Fibroblast of skin of scalp (primary cell): ENCODE measurements at regions not wholly inside any gene's neighbourhood (a gene's known extent, or its start where the extent isn't known, plus 50 kb on each side); places are given as distances from the start of the nearest gene placed in this dataset.
"Not testable (repeated sequence)": the region's sequence is repeated elsewhere in the genome, so short reads cannot be mapped to it uniquely, and the experiment has no call there.

Experiments
- DNase-seq: peaks from one replicate; pipeline ENCODE4 v3.0.0-alpha.2; 2013

DNA sequence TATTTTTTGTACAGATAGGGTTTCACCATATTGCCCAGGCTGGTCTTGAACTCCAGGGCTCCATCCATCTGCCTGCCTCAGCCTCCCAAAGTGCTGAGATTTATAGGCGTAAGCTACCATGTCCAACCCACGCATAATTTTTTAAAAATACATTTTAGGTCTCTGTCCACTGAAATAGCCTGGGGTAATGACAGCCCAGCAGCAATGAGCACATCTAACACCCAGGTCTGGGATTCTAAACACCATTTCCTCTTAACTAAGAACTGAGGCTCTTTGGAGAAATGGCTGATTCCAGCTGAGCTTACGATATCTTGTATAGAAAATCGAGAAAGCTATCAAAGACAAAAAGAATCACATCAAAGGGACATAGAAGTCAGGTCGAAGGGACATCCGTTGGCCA lies 245.3 kb downstream of the PARN start:
- no peak for DNase-seq

DNA sequence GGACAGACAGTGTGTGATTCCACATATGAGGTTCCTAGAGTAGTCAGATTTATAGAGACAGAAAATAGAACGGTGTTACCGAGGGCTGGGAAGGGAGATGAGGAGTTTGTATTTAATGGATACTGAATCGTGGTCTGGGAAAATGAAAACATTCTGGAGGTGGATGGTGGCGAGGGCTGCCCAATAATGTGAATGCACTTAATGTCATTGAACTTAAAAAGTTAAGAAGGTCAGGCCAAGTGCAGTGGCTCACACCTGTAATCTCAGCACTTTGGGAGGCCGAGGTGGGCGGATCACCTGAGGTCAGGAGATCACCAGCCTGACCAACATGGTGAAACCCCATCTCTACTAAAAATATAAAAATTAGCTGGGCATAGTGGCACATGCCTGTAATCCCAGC lies 246.2 kb downstream of the PARN start:
- DNase-seq, result not testable (repeated sequence)

DNA sequence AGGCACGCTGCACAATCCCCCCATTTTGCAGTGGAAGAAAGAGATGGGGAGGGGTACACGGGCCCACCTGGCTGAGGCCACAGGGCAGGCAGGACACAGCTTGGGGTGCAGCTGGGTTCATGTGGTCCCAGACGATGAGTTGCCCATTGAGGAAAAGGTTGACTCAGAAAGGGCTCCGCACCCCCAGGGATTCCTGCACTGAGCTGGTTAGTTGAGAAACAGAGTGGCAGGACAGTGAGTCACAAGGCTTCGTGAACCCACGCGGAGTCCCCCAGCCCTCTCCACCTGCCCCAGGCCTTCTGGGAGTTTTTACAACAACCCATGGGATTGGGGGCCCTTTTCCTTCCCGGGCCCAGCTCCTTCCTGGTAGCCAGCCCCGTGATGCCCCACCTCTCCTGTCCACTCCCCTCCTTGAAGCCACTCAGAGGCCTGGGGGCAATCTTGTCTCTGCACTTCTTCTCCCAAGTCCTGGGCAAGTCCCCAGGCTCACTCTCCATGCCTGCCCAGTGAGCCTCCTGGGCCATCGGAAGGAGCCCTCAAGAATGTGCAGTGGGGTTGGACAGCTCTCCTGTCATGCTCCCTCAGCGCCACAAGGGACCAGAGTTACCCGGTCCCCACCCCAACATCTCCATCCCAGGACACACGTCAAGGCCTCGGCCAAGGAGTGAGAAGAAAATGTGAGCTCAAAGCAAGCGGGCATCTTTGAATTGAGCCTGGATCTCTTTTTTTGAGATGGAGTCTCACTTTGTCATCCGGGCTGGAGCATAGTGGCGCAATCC lies 251.2 kb downstream of the PARN start:
- DNase-seq, result peak; percentile 78

DNA sequence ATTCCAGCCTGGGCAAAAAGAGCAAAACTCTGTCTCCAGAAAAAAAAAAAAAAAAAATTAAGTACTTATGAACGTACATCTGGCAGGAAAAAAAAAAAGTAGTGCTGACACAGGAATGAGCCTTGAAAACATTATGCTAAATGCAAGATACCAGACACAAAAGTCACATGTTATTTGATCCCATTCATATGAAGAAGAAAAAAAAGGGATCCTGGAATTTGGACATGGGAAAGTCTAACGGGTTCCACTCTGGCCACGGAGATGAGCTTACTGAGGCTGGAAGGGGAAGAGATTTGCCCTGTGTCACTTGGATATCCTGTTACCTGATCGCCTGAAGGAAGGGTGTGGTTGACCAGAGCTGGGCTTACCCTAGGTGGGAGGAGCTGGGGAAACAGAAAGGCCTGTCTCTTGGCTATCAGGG lies 251.9 kb downstream of the PARN start:
- peak; percentile 92 for DNase-seq

DNA sequence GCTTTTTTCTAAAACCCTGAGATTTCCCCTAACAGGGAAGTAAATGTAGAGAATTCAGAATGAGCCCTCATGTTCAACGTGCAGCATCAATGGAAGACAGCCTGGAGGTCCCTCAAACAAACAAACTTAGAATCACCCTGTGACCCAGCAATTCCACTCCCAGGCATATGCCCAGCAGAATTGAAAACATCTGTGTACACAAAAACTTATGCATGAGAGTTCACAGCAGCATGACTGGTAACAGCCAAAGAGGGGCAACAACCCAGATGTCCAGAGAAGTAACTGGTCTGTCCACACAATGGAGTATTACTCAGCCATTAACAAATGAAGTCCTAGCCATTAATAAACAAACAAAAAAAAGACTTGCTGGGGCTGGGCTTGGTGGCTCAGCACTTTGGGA lies 252.7 kb downstream of the PARN start:
- peak; percentile 67 for DNase-seq

DNA sequence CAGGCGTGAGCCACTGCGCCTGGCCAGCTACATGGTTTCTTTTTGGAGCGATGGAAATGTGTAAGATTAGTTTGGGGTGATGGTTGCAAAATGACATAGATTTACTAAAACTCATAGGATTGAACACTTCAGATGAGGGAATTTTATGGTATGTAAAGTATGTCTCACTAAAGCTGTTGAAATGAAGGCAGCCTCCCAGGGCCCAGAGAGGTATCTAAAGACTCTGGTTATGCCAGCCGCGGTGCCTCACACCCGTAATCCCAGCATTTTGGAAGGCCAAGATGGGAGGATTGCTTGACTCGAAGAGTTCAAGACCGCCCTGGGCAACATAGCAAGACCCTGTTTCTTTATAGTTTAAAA lies 254.9 kb downstream of the PARN start:
- DNase-seq, result peak; percentile 92

DNA sequence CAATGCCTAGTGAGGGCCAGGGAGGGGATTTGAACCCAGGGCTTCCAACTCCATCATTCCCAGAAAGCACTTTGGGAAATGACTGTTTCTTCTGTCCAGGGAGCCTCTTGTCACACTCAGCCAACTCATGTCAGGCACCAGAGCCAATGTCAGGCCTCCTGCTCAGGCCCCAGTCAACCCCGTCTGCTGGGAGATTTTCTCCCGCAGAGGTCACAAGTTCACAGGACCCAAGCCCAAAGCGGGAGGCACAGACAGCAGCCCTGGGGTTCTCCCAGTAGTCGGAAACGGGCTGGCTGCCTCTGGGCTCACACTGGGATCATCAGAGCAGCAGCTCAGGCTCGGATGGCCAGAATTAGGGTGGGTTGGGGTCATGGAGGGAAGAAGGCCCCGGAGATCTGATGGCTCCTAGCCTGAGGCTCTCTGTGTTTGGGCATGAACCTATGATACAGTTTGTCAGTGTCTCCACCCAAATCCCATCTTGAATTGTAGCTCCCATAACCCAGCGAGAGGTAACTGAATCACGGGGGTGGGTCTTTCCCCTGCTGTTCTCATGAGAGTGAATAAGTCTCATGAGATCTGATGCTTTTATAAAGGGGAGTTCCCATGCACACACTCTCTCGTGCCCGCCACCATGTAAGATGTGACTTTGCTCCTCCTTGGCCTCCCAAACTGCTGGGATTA lies 255.5 kb downstream of the PARN start:
- DNase-seq, result no peak

DNA sequence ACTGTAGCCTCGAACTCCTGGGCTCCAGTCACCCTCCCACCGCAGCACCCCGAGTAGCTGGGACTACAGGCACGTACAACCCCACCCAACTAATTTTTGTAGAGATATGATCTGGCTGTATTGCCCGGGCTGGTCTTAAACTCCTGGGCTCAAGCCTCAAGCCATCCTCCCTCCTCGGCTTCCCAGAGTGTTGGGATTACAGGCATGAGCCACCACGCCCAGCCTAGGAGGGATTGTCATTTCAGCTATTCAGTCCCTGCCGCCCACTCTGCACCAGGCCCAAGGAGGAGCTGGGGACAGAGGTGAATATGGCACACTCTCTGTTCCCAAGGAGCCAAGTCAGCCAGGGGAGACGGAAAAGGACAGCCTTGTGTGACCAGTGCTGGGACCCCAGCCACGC lies 256.2 kb downstream of the PARN start:
- DNase-seq, result no peak

DNA sequence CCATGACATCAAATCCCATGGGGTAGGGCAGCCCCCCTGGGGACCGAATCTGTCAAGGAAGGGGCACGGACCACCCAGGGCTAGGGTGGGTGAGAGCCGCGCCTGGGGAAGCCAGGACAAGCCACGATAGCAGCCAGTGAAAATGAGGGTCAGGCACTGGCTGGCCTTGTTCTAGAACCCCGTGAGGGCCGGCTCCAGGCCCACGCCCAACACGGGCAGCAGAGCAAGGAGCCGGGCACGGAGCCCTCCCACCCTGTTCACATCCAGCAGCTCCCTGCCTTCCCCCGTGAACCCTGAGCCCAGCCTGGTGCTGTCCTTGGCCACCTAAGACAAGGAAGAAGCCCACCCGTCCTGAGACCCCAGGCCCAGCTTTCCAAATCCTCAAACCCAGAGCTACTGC lies 256.7 kb downstream of the PARN start:
- no peak for DNase-seq

DNA sequence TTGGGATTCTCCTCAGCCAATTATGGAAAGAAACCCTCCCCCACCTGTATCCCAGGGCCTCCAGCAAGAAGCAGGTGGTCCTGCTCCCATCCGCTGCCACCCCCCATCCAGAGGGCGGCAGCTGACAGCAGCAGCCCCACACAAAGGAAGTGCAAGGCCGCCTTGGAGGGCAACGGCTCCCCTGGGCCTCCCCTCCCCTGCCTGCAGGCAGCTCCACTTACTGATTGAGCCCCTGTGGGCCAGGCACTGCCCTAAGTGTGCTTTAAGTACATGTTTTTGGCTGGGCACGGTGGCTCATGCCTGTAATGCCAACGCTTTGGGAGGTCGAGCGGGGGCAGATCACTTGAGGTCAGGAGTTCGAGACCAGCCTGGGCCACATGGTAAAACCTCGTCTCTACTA lies 257.6 kb downstream of the PARN start:
- DNase-seq, result no peak

DNA sequence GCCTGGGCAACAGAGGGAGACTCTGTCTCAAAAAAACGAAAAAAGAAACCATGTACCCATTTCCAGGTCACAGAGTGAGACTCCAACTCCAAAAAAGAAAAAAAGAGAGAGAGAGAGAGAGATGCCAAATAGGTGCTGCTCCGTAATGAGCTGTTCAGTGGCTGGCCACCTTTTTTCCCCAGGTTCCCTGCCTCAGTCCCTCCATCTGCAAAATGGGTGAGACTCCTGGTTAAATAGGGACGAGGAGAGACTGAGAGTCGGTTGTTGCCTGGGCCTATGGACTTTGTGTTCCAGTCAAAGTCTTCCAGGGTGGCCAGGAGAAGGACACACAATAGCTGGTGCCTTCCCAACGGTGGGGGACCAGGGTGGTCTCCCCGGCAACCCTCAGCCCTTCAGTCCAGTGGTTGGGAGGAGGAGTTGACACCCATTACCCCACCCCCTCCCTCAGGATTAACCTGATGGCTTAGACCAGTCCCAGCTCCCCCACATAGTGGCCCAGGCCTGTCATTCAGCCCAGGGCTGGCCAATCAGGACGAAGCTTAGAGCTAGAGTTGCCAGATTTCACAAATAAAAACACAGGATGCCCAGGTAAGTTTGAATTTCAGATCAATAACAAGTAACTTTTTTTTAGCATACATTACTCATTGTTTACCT lies 258.2 kb downstream of the PARN start:
- DNase-seq, result no peak

DNA sequence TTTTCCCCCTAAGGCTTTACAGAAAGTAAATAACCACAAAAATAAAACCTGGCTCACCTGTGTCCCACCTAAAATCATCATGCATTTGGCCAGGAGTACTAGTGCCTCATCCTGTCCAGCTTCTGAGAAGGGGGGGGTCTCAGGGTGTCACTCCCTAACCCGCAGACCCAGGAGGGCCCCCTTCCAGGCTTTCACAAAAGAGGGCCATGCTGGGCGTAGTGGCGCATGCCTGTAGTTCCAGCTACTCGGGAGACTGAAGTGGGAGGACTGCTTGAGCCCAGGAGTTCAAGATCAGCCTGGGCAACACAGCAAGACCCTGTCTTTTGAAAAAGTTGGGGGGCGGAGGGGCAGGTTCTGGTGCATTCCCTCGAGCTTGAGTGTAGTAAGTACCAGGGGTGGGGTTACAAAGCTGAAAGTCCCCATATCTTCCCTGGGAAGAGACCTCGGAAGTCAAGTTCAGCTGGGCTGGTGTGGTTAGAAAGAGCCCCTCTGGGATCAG lies 259.3 kb downstream of the PARN start:
- DNase-seq, result no peak

DNA sequence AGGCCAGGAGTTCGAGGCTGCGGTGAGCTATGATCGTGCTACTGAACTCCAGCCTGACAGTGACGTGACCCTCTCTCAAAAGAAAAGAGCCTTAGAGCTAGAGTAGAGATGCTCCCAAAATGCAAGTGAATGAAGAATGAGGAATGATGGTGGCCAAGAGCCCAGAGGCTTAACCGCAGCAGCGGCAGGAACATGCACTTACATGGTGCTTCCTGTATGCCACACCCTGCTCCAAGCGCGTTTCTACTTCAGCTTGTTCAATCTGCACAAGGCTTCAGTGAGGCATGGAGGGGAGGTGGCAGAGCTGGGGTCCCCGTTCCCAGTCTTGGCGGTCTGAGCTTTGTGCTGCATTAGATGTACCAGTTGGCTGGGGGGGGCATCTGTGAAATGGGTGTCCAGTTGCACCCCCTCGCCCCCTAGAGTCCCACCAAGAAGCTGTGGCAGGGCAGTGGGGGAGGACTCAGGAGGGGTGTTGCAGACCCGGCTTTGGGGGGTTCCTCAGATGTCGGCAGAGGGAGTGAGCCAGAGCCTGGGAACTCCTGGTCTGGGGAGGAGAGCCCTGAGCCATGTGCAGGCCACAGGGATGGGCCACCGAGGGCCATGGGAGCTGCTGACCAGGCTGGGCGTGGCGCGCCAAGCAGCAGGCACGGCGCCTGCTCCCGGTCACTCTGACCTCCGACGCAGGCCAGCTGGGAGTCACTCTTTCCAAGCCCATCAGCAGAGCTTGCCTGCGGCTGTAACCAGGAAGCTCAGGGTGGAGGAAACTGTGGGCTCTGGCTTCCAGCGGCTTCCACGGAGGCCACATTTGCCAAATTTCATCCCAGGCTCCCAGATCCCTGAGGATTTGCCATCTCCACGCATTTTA lies 260.1 kb downstream of the PARN start:
- DNase-seq, result no peak

DNA sequence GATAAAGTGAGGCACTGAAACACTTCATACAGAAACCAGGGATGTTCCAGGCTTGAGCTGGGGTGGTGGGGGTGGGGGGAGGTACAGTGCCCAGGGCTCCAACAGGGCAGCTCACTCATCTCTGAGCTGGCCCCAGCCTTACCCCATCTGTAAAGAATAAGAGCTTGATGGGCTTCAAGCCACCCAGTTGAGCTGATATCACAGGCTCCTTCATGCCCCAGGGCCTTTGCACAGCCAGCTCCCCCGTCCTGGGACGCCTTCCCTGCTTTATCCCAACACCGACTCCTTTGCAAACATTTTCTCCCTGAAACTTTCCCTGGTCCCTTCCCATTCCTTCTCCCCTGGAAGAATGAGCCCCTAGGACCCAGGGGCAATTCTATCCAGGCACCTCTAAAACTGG lies 261.7 kb downstream of the PARN start:
- DNase-seq, result no peak

DNA sequence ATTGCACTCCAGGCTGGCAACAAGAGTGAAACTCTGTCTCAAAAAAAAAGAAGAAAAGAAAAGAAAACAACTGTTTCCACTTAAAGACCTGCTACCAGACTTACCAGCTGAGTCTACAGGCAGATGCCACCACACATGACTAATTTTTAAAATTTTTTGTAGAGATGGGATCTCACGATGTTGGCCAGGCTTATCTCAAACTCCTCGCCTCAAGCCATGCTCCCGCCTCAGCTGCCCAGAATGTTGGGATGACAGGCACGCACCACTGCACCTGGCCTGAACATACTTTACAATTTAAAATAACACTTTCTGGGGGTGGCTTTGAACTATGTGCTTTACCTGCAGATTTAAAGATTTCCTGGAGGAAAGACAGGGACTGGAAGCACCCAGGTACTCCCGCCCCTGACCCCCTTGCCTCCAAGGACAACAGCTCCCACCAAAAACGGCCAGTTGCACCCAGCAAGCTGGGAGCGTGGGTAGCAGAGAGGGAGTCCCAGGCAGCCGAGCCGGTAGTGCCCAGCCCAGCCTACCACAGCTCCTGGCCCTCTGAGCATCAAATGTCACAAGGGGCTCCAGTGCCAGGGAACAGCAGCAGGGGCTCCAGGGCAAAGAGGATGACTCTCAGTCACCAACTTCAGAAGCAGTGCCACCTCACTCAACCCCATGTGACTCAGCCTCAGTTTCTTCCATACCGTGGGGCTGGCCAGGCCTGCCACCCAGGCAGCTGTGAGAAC lies 262.9 kb downstream of the PARN start:
- DNase-seq, result no peak

DNA sequence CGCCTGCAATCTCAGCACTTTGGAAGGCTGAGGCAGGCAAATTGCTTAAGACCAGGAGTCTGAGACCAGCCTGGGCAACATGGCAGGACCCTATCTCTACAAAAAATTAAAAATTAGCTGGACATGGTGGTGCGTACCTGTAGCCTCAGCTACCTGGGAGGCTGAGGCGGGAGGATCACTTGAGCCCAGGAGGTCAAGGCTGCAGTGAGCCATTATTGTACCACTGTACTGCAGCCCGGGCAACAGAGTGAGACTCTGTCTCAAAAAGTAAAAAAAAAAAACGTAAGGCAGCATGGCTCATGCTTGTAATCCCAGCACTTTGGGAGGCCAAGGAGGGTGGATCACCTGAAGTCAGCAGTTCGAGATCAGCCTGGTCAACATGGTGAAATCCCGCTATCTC lies 263.6 kb downstream of the PARN start:
- no peak for DNase-seq

DNA sequence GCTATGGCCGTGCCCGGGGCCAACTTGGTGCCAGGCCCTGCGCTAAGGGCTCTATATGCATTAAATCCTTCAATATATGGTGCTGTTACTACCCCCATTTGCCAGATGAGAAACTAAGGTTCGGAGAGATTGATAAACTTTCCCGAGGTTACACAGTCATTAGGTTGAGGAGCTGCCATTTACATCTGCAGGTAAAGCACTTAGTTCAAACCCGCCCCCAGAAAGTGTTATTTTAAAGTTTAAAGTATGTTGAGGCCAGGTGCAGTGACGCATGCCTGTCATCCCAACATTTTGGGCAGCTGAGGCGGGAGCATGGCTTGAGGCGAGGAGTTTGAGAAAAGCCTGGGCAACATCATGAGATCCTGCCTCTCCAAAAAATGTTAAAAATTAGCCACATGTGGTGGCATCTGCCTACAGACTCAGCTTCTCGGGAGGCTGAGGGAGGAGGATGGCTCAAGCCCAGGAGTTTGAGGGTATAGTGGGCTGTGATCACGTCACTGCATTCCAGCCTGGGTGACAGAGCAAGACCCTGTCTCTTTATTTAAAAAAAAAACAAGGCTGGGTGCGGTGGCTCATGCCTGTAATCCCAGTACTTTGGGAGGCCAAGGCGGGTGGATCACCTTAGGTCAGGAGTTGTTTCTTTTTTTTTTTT lies 264.7 kb downstream of the PARN start:
- peak; percentile 89 for DNase-seq

DNA sequence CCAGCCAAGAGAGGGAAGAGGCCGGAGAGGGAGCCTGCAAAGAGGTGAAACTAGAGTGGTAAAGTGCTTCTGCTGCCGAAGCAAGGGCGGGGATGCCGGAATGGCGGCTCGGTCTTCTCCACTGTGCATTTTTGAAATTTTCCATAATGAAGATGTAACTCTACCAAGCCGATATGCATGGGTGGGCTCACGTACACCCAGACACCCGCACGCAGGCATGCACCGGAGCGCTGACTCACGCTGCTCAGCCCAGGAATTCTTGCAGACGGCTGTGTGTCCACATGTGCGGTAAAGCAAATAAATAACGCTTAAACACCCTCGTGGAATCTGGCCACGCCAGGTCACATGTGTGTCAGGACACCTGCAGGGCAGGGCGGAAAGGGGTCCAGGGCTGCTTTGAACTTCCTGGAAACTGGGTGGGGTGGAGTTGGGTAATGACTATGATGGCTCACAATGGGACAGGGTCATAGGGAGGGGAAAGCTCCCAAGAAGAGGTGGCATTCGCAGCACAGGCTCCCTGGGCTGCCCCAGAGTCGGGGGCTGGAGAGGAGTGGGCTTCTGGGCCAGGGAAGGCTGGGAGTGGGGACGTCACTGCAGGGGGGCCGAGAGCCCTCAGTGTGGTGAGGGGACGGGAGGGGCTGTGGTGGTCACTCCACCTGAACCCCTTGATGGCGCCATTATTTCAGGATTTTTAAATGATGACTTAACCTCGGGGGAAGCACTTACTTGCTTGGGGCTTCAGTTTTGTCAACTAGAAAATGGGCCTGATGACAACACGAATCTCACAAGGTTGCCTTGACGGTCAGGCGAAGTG lies 265.5 kb downstream of the PARN start:
- peak; percentile 98 for DNase-seq

DNA sequence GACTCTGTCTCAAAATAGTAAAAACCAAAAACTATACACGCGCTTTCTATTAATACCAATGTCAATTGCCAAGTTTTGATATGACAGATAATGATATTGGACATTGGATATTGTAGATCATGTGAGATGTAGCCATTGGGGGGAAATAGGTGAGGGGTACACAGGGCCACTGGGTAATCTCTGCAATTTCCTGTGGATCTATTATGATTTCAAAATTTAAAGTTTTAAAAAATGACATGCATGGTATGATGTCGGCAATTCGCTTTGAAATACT lies 266.0 kb downstream of the PARN start:
- no peak for DNase-seq

DNA sequence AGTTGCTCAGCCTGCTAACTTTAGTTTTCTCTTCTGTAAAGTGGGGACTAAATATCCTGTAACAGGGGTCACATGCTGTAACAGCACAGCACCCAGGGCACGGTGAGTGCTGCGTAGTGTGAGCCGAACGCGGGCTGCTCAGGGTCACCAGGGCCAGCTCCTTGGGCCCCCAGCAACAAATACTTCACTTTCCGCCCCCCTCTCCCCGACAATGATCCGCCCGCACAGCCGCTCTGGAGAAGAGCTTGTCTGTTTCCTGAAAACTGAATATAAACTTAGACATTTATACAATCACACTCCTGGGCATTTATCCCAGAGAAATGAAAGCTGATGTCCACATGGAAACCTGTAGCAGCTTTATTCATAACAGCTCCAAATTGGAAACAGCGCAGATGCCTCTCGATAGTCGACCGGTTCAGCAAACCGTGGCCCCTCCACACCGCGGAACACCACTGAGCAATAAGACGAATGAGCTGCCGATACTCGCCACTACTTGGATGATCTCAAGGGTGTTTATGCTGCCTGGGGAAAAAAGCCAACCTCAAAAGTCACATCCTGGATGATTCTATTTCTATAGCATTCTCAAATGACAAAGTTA lies 267.2 kb downstream of the PARN start:
- peak; percentile 68 for DNase-seq
